GM19397 (cell line): ENCODE measurements at regions not wholly inside any gene's neighbourhood (a gene's known extent, or its start where the extent isn't known, plus 50 kb on each side); places are given as distances from the start of the nearest gene placed in this dataset.

Experiments used
- ATAC-seq: cut with Tn5 transposase; IDR thresholded peaks from one replicate; pipeline ENCODE4 v1.9.1; 2021; ENCODE audit warnings: mild to moderate bottlenecking, moderate library complexity; ENCODE audit not compliant: unreplicated experiment

GRCh38 chr10:29962166-29962850, 97.1 kb downstream of the JCAD start:
- ATAC-seq = no peak

GRCh38 chr10:29961351-29961750, 98.0 kb downstream of the JCAD start:
- no peak for ATAC-seq

- no peak for ATAC-seq
Measured at GRCh38 chr10:29960261-29960660, 99.1 kb downstream of the JCAD start.

- no peak for ATAC-seq
Measured at GRCh38 chr10:29959586-29959985, 99.8 kb downstream of the JCAD start.

- no peak for ATAC-seq
Measured at GRCh38 chr10:29958440-29958839, 100.9 kb downstream of the JCAD start.

- ATAC-seq = no peak
Measured at GRCh38 chr10:29957907-29958331, 101.5 kb downstream of the JCAD start.

- no peak for ATAC-seq
Measured at GRCh38 chr10:29957236-29957635, 102.2 kb downstream of the JCAD start.

- ATAC-seq = no peak
Measured at GRCh38 chr10:29956335-29956924, 103.0 kb downstream of the JCAD start.

GRCh38 chr10:29955329-29955935, 104.0 kb downstream of the JCAD start:
- ATAC-seq = no peak

- ATAC-seq = no peak
Measured at GRCh38 chr10:29951441-29951931, 107.9 kb downstream of the JCAD start.

GRCh38 chr10:29950391-29950790, 109.0 kb downstream of the JCAD start:
- ATAC-seq = no peak

GRCh38 chr10:29949411-29950011, 109.9 kb downstream of the JCAD start:
- no peak for ATAC-seq

- ATAC-seq = no peak
Measured at GRCh38 chr10:29948881-29949355, 110.5 kb downstream of the JCAD start.

- no peak for ATAC-seq
Measured at GRCh38 chr10:29947701-29948060, 111.7 kb downstream of the JCAD start.

- no peak for ATAC-seq
Measured at GRCh38 chr10:29946953-29947700, 112.3 kb downstream of the JCAD start.

- no peak for ATAC-seq
Measured at GRCh38 chr10:29946614-29946952, 112.8 kb downstream of the JCAD start.

- ATAC-seq = no peak
Measured at GRCh38 chr10:29941476-29941875, 117.9 kb downstream of the JCAD start.

- no peak for ATAC-seq
Measured at GRCh38 chr10:29932991-29933390, 126.4 kb downstream of the JCAD start.

- ATAC-seq = no peak
Measured at GRCh38 chr10:29931833-29932232, 127.6 kb downstream of the JCAD start.

GRCh38 chr10:29929006-29929405, 130.4 kb downstream of the JCAD start:
- no peak for ATAC-seq

- ATAC-seq = no peak
Measured at GRCh38 chr10:29926693-29927048, 132.7 kb downstream of the JCAD start.
